ENCODE measurements at regions not wholly inside any gene's neighbourhood (a gene's known extent, or its start where the extent isn't known, plus 50 kb on each side); places are given as distances from the start of the nearest gene placed in this dataset.
A peak's percentile ranks its signal among the peaks of the same experiment; 100 is the strongest.

DNA sequence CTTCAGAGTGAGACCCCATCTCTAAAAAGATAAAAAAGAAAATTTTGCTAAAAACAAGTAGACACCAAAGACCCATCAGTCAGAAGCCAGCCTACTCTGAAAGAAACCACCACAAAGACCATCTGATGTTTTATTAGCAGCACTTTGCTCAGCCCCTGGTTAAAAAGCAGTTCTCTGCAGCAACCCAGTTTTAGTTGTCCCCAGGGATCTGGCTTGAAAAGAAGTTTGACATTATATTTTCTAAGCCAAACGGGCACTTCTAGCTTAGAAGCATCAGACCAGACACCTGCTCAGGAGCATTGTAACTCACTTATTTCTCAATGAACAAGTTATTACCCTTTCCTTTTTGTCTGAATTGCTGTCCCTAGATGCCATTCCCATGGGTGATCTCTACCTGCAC is 164.2 kb upstream of the ETAA1 start:
- POLR2A ChIA-PET = no interaction called here
- CTCF ChIA-PET = no interaction called here
- no peak for TF ChIP-seq ZNF571 (tag by site-specific recombination; IDR thresholded peaks at IDR 0.05)
- TF ChIP-seq ZNF202 (tag by site-specific recombination; IDR thresholded peaks at IDR 0.05; ENCODE audit: borderline replicate concordance) = no peak
- no peaks in the 10 kb centered on the region for H3K4me1 ChIP-seq (ENCODE audit: control insufficient read depth, insufficient read depth, low read length)
- no peaks in the 10 kb centered on the region for H3K9me3 ChIP-seq (ENCODE audit: control insufficient read depth, insufficient read depth, low read depth, low read length)
- no peak overlapping the region for H3K4me3 ChIP-seq (ENCODE audit: low read depth, low read length)
- no peaks in the 10 kb centered on the region for H3K36me3 ChIP-seq (ENCODE audit: control insufficient read depth in 2 of 2, insufficient read depth in 1 of 2, low read length in 2 of 2)
- H3K27ac ChIP-seq (ENCODE audit: extremely low read depth, low read depth, low read length) = no peak overlapping the region

DNA sequence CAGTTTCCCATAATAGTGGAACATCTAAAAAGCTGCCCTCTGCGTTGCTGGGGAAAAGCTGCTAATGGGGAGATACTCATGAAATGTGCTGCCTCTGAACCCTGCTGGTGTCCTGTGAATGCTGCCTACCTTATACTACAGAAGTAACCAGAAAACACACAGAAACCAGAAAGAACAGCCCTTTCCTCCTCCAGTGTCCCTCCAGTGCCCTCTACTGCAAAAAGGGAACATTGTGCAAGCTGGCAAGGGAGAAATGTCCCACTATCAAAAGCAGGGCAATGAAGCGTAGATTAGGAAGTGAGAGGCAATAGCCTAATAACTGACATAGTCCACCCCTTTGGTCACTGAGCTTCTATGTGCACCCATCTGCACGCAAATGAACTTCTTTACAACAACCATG is 162.7 kb upstream of the ETAA1 start:
- H3K9me3 ChIP-seq (ENCODE audit: control insufficient read depth, insufficient read depth, low read depth, low read length) = no peaks in the 10 kb centered on the region
- ChIA-PET POLR2A (no interaction called here), CTCF (interaction anchor here (0.5 to 2.0 kb wide), 12 partner anchors 9 to 1018 kb away, joined by 3 to 9 read pairs (median 3); no protein-coding TSS in a partner anchor)
- no peak overlapping the region for H3K27ac ChIP-seq (ENCODE audit: extremely low read depth, low read depth, low read length)
- H3K4me3 ChIP-seq (ENCODE audit: low read depth, low read length) = no peak overlapping the region
- TF ChIP-seq ZNF155 (tag by site-specific recombination; IDR thresholded peaks at IDR 0.05) = no peak
- TF ChIP-seq, protein P1, sequence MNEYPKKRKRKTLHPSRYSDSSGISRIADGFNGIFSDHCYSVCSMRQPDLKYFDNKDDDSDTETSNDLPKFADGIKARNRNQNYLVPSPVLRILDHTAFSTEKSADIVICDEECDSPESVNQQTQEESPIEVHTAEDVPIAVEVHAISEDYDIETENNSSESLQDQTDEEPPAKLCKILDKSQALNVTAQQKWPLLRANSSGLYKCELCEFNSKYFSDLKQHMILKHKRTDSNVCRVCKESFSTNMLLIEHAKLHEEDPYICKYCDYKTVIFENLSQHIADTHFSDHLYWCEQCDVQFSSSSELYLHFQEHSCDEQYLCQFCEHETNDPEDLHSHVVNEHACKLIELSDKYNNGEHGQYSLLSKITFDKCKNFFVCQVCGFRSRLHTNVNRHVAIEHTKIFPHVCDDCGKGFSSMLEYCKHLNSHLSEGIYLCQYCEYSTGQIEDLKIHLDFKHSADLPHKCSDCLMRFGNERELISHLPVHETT (tag by site-specific recombination; IDR thresholded peaks at IDR 0.05) = no peak
- TF ChIP-seq ZNF654 (tag by site-specific recombination; IDR thresholded peaks at IDR 0.05; ENCODE audit: low read depth) = peak; percentile 29; the same call in 1 of the 2 replicates
- TF ChIP-seq ZNF677 (tag by site-specific recombination; IDR thresholded peaks at IDR 0.05) = peak; percentile 98
- TF ChIP-seq CTCF (tag by site-specific recombination; IDR thresholded peaks at IDR 0.05) = peak; percentile 61
- H3K4me1 ChIP-seq (ENCODE audit: control insufficient read depth, insufficient read depth, low read length) = no peaks in the 10 kb centered on the region
- H3K36me3 ChIP-seq (ENCODE audit: control insufficient read depth in 2 of 2, insufficient read depth in 1 of 2, low read length in 2 of 2) = no peaks in the 10 kb centered on the region

DNA sequence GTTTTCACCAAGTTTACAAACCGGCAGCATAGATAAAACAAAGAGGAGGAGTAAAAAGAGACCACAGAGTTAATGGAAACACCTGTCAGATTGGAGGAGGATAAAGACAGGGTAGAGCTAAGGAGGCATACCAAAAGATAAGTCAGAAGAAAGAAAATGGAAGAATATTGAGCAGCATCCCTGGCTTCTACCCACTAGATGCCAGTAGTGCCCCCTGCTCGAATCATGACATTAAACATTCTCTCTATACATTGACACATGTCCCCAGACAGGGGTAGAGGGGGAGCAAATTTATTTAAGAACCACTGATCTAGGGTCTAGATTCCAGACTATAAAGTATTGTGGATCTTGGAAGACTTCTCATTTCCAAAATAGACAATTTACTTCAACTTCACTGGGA is 159.8 kb upstream of the ETAA1 start:
- H3K4me1 ChIP-seq (ENCODE audit: control insufficient read depth, insufficient read depth, low read length) = no peaks in the 10 kb centered on the region
- TF ChIP-seq HIC1 (tag by site-specific recombination; IDR thresholded peaks at IDR 0.05) = no peak
- peak; percentile 39; the same call in 1 of the 2 replicates for TF ChIP-seq CTCF (tag by site-specific recombination; IDR thresholded peaks at IDR 0.05)
- CTCF ChIA-PET = interaction anchor here (0.6 to 1.2 kb wide), 4 partner anchors 82 to 805 kb away, joined by 3 to 4 read pairs (median 4); no protein-coding TSS in a partner anchor
- no peak overlapping the region for H3K27ac ChIP-seq (ENCODE audit: extremely low read depth, low read depth, low read length)
- no peaks in the 10 kb centered on the region for H3K9me3 ChIP-seq (ENCODE audit: control insufficient read depth, insufficient read depth, low read depth, low read length)
- POLR2A ChIA-PET = no interaction called here
- H3K4me3 ChIP-seq (ENCODE audit: low read depth, low read length) = no peak overlapping the region
- no peaks in the 10 kb centered on the region for H3K36me3 ChIP-seq (ENCODE audit: control insufficient read depth in 2 of 2, insufficient read depth in 1 of 2, low read length in 2 of 2)

- Histone ChIP-seq H3K36me3 (ENCODE audit: control insufficient read depth in 2 of 2, insufficient read depth in 1 of 2, low read length in 2 of 2) (no peaks in the 10 kb centered on the region), H3K27ac (ENCODE audit: extremely low read depth, low read depth, low read length) (no peak overlapping the region), H3K4me1 (ENCODE audit: control insufficient read depth, insufficient read depth, low read length) (no peaks in the 10 kb centered on the region), H3K9me3 (ENCODE audit: control insufficient read depth, insufficient read depth, low read depth, low read length) (no peaks in the 10 kb centered on the region), H3K4me3 (ENCODE audit: low read depth, low read length) (no peak overlapping the region)
- TF ChIP-seq KLF10 (tag by site-specific recombination; IDR thresholded peaks at IDR 0.05) (no peak), SCRT2 (tag by site-specific recombination; IDR thresholded peaks at IDR 0.05) (peak; percentile 68)
- POLR2A ChIA-PET = no interaction called here
- CTCF ChIA-PET = interaction anchor here (0.6 to 0.8 kb wide), 2 partner anchors 114 to 791 kb away, joined by 3 to 5 read pairs; no protein-coding TSS in a partner anchor
Measured at GRCh38 chr2:67240507-67240906, 156.6 kb upstream of the ETAA1 start.
